ENCODE measurements at regions not wholly inside any gene's neighbourhood (a gene's known extent, or its start where the extent isn't known, plus 50 kb on each side); places are given as distances from the start of the nearest gene placed in this dataset.
"Not testable (repeated sequence)": the region's sequence is repeated elsewhere in the genome, so short reads cannot be mapped to it uniquely, and the experiment has no call there.

DNA sequence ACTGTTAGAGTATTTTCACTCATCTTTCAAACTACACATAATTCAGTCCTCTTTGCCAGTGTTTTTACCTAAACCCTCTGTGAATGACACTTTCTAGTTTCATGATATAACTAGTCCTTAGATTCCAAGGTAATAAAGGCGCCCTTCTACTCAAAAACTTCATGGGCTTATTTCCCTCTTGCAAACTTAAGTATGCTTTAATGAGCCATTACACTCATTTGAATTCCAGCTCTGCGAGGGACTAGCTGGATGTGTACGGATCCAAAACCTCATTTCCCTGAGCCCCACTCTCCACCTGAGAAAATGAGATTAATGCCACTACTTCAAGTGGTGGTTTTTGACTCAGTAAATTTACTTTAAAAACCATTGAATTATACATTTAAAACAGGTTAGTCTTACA is 141.1 kb downstream of the NDUFA12 start:
- DNase-seq (ENCODE audit: low spot score): no peak

DNA sequence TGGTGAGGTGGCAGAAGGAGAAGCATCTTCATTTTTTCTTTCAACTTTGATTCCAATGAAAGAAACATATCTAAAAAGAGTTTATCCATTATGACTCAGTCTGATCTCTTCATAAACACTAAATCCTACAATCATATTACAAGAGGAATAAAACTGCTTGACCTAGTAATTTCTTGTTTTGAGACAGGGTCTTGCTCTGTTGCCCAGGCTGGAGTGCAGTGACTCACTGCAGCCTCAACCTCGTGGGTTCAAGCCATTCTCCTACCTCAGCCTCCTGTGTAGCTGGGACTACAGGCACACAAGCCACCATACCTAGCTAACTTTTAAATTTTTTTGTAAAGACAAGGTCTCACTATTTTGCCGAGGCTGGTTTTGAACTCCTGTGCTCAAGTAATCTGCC is 147.2 kb downstream of the NDUFA12 start:
- DNase-seq (ENCODE audit: low spot score): no peak

DNA sequence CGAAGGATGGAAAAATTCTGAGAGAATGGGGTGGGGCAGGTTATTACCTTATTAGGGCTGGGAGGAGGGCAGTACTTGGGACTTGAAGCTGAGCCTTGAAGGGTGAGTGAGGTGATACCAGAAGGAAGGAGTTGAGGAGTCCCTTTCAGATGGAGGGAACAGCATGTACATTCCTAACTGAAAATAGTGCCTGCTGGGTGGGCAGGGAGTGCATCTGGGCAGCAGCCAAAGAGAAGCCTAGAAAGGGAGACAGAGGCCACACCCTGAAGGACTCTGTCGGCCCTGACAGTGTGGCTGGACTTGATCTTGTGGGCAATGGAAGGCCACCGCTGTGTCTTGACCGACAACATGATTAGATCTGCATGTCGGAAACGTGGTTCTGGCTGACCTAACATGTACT is 147.6 kb downstream of the NDUFA12 start:
- DNase-seq (ENCODE audit: low spot score): no peak

DNA sequence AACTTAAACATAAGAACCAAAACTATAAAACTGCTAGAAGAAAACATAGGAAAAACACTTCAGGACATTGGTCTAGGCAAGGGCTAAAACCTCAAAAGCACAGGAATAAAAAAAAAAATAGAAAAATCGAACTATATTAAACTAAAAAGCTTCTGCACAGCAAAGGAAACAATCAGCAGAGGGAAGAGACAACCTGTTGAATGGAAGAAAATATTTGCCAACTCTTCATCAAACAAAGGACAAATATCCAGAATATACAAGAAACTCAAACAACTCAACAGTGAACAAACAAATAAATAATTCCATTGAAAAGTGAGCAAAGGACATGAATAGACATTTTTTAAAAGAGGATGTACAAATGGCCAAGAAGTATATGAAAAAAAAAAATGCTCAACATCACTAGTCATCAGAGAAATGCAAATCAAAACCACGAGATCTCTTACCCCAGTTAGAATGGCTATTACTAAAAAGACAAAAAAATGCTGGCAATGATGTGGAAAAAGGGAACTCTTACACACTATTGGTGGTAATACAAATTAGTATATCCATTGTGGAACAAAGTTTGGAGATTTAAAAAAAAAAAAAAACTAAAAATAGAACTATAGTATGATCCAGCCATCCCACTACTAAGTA is 152.0 kb downstream of the NDUFA12 start:
- DNase-seq (ENCODE audit: low spot score): no peak

DNA sequence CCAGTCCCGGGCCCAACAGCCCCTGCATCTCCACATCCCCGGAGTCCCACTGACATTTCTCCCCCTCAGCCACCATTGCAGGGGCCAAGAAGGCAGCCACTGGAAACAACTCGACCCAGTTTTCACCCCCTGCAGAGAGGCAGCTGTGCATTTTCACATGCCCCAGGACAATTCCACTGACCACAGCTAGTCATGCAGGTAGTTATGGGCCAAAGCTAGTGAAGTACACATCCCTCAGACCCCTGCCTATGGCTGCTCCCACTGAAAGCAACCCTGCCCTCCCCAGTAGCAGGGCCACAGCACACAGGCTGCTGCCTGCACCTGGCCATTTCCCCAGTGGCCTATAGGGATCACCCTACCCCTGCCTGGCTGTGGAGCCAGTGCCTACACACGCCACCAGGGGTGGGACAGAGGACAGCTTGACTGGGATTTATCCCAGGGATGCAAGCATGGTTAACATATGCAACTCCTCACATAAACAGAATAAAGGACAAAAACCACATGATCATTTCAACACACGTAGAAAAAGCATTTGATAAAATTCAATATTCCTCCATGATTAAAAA is 154.0 kb downstream of the NDUFA12 start:
- DNase-seq (ENCODE audit: low spot score): no peak

DNA sequence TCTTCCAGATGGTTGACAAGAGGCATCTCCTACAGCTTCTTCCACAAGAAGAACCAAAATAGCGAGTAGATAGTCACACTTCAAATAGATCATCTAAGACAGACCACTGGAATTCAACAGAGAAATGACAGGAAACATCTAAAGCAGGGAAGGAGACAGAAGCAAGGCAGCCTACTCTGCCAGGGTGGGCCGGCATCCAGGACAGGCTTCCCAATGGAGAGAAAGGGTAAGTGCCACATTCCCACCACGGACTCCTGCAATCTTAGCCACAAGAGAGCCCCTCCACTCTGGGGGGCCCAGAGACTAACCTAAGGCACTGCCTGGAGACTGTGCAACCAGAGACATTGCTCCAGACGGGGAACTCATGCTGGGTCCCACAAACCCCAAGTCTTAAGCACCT is 154.5 kb downstream of the NDUFA12 start:
- DNase-seq (ENCODE audit: low spot score): no peak

DNA sequence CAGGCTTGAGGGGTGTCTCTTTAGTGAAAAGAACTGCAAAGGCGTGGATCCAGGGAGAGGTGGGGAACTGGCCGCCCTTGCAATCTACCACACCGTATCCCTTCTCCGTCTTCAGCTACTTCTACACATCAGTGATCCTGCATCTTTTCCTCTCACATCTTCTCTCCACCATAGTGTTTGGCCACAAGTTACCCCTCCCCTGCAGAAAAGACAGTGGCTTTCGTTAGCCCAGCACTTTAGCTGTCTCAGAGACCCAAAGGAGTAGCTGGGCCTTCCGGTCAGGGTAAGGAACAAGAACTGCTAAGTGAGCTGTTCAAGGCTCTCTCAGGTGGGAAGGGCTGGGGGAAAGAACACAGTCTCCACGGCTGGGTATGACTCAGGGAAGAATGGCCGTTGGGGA is 158.4 kb downstream of the NDUFA12 start:
- no peak for DNase-seq (ENCODE audit: low spot score)

DNA sequence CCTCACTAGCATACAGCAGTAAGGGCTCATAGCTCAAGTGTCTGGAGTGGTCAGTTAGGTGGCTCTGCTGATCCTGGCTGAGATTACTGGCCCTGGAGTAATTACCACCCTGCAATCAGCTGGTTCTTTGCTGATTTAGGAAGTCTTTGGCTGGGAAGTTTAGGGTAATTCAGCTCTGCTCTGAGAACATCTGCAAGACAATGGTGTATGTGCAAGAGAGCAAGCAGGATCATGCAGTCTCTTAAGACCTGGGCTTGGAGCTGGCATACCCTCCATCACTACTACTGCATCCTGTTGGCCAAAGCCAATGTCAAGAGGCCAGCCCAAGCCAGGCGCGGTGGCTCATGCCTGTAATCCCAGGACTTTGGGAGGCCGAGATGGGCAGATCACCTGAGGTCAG is 159.0 kb downstream of the NDUFA12 start:
- DNase-seq (ENCODE audit: low spot score): no peak

DNA sequence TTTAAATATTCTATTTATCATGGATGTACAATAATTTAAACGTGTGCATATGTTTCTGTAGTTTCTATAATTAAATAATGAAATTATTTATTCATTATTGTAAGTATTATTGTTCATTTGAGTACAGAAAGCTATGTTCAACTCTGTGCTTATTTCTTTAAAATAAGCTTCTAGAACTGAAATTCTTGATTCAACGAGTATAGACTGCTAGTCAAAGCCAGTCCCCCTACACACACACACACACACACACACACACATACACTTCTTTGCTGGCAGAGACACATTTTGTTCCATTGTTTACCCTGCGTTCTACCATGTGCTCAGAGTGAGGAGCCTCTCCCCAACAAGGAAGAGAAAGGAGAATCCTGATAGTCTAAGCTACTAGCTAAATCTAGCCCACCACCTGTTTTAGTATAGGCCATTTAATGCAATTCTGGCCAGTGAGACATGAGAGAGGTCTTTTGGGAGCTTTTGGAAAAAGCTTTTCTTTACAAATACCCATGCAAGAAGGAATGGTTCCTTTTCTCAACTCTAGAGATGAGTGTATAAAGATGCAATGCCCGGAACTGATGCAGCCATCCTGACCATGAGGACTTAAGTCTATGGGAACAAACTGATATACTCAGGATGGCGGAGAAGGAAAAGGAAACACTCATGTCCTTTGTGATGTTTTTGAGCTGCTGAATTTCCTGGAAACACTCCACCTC is 161.4 kb downstream of the NDUFA12 start:
- no peak for DNase-seq (ENCODE audit: low spot score)

DNA sequence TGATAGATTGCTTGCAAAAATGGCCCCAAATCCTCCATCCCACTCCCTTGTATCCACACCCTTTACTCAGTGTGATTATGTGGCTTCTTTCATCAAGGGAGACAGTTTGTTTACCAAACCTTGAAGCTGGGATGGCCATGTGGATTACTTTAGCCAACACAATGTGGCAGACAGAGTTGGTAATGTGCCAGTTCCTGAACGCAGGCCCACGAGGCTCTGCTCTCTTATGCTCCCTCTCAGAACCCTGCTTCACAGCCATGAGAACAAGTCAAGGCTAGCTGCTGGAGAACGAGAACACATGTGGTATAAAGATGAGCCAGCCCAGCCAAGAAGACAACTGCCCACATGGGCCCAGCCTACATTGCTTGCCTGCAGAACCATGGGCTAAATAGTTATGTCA is 162.3 kb downstream of the NDUFA12 start:
- DNase-seq (ENCODE audit: low spot score): no peak

DNA sequence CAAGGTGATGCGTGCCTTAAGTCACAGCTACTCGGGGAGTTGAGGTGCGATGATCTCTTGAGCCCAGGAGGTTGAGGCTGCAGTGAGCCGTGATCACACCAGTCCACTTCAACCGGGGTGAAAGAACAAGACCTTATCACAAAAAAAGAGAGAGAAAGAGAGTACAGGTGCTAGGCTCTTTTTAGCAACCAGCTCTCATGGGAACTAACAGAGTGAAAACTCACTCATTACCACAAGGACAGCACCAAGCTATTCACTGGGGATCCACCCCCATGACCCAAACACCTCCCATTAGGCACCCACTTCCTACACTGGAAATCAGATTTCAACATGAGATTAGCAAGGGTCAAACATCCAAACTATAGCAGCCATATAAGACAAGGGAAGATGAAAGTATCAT is 164.2 kb downstream of the NDUFA12 start:
- no peak for DNase-seq (ENCODE audit: low spot score)

DNA sequence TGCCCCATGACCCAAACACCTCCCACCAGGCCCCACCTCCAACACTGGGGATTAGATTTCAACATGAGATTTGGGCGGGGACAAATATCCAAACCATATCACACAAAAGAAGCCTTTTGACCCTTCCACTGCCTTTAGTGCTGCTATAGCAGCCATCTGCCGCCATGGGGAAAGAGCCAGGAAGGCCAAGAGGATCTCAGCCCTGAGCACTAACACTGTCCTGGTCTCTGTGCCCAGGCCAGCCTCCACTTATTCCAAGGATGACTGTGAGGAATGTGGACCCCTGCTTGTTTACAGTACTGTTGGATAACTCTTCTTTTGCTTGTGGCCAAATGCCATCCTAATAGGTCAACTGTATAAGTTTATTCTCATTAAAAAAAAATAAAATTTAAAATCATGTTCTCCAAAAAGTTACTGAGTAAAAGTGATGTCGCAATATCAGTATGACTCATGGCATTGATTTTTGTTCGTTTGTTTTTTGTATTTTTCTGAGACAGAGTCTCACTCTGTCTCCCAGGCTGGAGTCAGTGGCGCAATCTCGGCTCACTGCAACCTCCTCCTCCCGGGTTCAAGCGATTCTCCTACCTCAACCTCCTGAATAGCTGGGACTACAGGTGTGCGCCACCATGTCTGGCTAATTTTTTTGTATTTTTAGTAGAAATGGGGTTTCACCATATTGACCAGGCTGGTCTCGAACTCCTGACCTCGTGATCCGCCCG is 166.4 kb downstream of the NDUFA12 start:
- not testable (repeated sequence) for DNase-seq (ENCODE audit: low spot score)

DNA sequence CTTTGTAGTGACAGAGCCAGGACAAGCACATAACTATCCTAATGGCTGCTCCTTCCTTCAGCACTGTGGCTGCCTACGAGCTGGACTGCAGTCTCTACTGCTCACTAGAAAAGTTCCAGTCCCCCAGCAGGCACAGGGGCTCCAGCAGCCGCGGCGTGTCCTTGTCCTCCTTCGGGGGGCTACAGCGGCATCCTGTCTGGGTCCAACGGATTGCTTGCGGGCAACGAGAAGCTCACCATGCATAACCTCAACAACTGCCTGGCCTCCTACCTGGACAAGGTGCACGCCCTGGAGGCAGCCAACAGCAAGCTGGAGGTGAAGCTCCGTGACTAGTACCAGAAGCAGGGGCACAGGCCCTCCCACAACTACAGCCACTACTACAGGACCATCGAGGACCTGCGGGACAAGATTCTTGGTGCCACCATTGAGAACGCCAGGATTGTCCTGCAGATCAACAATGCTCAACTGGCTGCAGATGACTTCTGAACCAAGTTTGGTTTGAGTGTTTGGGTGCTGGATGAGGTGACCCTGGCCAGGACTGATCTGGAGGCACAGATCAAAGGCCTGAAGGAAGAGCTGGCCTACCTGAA is 169.4 kb downstream of the NDUFA12 start:
- DNase-seq (ENCODE audit: low spot score): no peak

DNA sequence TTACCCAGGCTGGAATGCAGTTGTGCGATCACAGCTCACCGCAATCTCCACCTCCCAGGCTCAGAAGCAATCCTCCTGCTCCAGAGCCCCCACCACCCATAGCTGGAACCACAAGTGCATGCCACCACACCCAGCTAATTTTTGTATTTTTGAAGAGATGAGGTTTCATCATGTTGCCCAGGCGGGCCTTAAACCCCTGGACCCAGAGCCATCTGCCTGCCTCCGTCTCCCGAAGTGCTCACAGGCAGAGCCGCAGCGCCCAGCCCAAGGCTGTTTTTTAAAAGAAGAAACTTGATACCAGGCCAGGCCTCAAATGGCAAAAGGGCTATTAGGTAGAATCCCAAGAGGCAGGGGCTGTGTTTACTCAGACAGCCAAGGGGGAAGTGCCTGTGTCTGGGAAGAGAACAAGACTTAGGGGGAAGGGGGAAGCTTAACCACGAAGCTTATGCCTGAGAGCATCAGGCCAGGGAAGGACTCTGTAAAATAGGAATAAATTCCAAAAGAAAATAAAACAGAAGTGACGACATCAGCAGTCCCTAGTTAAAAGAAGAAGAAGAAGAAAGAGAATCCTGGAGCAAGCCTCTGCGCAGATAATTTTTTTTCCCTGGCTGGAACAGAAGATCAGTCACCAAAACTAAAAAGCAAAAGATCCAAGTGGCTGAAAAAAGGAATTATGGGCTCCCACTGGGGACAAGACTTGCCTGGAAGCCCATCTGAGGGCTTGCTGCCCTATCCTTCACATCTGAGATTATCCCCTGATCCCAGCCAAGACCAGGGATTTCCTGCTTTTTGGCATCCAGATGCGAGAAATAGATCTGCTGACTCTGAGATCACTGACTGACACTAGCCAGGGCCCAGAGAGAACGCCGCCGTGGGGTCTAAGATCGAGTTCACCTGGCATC is 170.5 kb downstream of the NDUFA12 start:
- no peak for DNase-seq (ENCODE audit: low spot score)

DNA sequence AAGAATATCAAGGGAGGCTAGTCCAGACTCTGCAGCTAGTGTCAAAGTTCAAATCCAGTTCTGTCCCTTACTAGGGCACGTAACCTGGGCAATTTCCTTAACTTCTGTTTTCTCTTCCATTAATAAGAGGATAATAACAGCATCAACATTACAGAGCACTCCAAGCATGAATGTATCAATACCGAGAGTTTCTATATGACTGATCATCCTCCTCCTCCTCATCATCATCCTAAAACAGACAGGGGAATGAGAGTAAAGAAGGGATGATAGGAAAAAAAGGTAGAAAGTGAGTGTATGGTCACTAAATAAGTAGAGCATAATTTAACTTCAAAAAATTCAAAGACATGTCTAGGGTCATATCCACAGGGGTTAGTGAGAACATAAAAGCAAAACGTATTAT is 171.4 kb downstream of the NDUFA12 start:
- no peak for DNase-seq (ENCODE audit: low spot score)

DNA sequence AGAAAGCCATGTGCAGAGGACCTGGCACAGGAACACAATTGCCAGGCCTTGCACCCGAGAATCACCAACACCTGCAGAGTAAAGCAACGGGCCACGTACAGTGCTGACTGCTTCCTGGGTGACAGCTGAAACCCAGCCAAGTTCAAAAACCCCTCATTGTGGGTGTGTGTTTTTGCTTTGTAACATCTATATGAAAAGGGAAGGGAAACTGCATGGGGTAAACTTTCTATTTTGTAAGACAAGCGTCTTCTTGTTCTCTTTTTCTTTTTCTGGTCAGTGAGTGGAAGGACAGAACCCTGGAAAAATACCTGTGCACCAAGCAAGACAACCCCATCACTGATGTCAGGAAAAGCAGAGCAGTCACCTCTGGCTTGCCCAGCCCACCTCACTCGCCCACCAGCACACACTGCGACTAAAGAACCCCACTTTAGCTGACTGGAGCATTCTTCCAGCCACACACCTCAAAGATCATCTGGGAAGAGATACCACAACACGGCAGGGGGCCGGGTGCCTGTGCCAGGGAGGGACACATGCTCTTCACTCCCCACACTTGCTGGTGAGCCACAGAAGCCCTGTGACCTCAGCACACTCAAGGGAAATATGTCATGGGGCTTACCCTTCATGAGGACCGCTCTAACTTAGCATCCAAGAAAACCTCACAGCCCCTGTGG is 172.3 kb downstream of the NDUFA12 start:
- DNase-seq (ENCODE audit: low spot score): no peak

DNA sequence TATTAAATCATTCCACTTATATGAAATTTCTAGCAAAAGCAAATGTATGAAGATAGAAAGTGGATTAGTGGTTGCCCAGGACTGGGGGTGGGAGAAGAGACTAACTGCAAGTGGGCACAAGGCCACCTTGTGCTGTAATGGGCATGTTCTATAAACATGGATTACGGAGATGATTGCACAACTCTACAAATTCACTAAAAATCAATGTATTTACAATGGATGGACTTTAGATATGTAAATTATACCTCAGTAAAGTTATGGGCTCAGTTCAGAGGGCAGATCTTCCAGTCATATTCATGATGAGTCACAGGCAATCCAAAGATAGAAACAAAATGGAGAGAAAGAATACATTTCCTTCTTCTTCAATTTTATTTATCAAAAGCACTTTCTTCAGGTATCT is 173.9 kb downstream of the NDUFA12 start:
- DNase-seq (ENCODE audit: low spot score): no peak

DNA sequence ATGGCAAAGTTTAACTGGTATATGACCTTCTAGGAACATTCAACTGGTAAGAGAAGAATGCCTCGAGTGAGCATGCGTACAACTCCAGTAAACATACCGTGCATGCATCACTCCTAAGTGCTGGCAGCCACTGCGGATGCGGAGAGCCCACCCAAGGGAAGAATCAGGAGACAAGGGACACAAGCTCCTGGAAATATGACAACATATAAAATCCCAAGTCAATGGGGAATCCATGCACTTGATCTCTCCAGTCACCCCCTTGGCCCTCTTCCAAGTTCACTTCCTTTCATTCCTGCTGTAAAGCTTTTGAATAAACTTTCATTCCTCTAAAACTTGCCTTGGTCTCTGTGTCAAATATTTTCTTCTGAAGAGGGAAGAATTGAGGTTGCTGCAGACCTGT is 168.7 kb upstream of the TMCC3 start:
- DNase-seq (ENCODE audit: low spot score): no peak

DNA sequence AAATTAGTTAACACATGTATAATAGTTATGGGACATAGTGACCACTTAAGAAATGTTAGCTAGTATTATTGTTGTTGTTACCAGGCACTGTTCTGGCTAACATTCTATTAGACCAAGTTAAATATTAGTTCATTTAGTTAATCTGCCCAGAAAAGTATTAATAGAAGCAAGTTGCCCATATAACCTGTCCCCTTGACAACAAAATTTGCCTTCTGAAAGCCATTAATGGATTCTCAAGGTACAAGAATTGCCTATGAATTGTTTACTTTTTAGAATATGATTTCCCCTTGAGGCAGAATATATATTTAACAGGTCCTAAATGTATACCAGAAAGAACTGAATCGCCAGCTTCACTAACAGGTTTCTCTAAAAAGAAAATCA is 167.3 kb upstream of the TMCC3 start:
- DNase-seq (ENCODE audit: low spot score): no peak

DNA sequence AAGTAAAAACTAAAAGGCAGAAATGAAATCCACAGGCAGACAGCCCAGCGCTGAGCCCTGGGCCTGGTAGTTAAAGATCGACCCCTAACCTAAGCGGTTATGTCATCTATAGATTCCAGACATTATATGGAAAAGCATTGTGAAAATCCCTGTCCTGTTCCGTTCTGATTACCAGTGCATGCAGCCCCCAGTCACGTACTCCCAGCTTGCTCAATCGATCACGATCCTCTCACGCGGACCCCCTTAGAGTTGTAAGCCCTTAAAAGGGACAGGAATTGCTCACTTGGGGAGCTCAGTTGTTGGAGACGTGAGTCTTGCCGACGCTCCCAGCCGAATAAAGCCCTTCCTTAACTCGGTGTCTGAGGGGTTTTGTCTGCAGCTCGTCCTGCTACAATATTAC is 166.8 kb upstream of the TMCC3 start:
- DNase-seq (ENCODE audit: low spot score): not testable (repeated sequence)

DNA sequence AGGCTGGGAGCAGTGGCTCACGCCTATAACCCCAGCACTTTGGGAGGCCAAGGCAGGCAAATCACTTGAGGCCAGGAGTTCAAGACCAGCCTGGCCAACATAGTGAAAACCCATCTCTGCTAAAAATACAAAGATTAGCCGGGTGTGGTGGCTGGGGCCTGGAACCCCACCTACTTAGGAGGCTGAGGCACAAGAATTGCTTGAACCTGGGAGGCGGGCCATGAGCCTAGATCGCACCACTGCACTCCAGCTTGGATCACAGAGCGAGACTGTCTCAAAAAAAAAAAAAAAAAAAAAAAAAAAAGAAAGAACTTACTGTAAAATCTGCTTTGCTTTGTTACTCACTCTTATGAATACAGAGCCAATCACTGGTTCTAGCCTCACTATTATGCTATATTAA is 166.4 kb upstream of the TMCC3 start:
- not testable (repeated sequence) for DNase-seq (ENCODE audit: low spot score)

All from activated CD4-positive, alpha-beta T cell treated with anti-CD3 and anti-CD28 coated beads, Interleukin-2, Interleukin-4, amounts not matched to agents 100 ng/mL and 50 ng/mL, durations not matched to agents 16 hours and 8 hours (primary cell).